Psoas muscle (tissue), 7 donors: ENCODE measurements at regions not wholly inside any gene's neighbourhood (a gene's known extent, or its start where the extent isn't known, plus 50 kb on each side); places are given as distances from the start of the nearest gene placed in this dataset.
"Not testable (repeated sequence)": the region's sequence is repeated elsewhere in the genome, so short reads cannot be mapped to it uniquely, and the experiment has no call there.

ENCODE experiments used
- ATAC-seq, 4 donors: fragments of 200-7000 bp; cut with Tn5 transposase; one replicate each; pipeline ENCODE4 v1.9.1; 2020; ENCODE audit warnings: moderate library complexity in 3 of 4, mild to moderate bottlenecking in 2 of 4
- DNase-seq, 2 donors: peaks; one replicate each; pipeline ENCODE4 v3.0.0-alpha.2; 2020
- H3K27ac ChIP-seq: fragments of 200-600 bp; one replicate; pipeline ENCODE4 v1.8.0; 2022
- H3K27me3 ChIP-seq, 3 donors: fragments of 200-600 bp in 1 of 3; one replicate each; pipeline versions ENCODE4 v1.6.1 to v1.8.0; 2013 to 2022; ENCODE audit warnings: low read length in 2 of 3, mild to moderate bottlenecking in 2 of 3, moderate library complexity in 1 of 3; ENCODE audit not compliant: insufficient read depth in 3 of 3
- H3K36me3 ChIP-seq, 2 donors: fragments of 200-600 bp in 1 of 2; one replicate each; pipeline versions ENCODE4 v1.6.1 to v1.8.0; 2013 to 2022; ENCODE audit warnings: low read depth in 1 of 2, mild to moderate bottlenecking in 1 of 2, moderate library complexity in 1 of 2; ENCODE audit not compliant: insufficient read depth in 1 of 2
- H3K4me1 ChIP-seq: fragments of 200-600 bp; one replicate; pipeline ENCODE4 v1.8.0; 2022
- H3K4me3 ChIP-seq: fragments of 200-600 bp; one replicate; pipeline ENCODE4 v1.8.0; 2022; ENCODE audit warnings: mild to moderate bottlenecking
- H3K9me3 ChIP-seq: fragments of 200-600 bp; one replicate; pipeline ENCODE4 v1.8.0; 2022
- WGBS, 3 donors: extraction: QIAGEN DNeasy Blood & Tissue Kit; methylation state at CpG; one replicate each; pipeline versions ENCODE4 v1.1.6 to v1.1.7; 2013; 5-methylcytosine and 5-hydroxymethylcytosine counted together
- intact Hi-C, 2 donors: fragments of 100-400 bp; cut with DNase I; formaldehyde crosslinking; loops; one replicate each; pipeline versions ENCODE4 v1.11.0 to v1.14.2; 2022
- TF ChIP-seq, protein P1 (sequence below): fragments of 200-600 bp; IDR thresholded peaks from one replicate; pipeline ENCODE4 v1.8.0; 2022; ENCODE audit warnings: antibody characterized with exemption
- donor health status: healthy with polysubstance abuse.
- donor health status: DM: no; HTN: no; CAD: no; lungs with moderate emphysema.
- donor health status: Bipolar disorder and iron deficiency.
- donor health status: healthy.
- donor health status: DM: yes; HTN: yes; CAD: no.
- donor health status: DM: no; HTN: no; CAD: no.
- donor health status: DM: yes; HTN: yes; CAD: no.

DNA sequence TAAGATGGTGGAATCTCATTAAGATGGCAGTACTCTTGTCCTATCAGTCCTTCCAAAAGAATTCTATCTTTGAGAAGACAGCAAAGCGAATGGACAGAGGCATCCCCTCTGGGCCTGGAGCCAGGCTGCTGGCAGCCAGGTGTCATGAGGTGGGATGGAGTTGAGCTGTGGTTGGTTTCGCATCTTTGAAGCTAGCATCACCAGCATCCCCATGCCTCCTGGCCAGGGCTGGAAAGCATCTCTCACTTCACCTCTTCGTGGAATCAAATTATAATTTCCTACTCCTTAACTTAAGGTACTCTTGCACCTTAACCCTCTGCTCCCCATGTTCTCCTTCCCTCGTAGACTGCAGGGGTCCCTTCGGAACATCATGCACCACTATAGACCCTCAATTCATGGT is 248.3 kb downstream of the GADD45G start:
- Histone ChIP-seq H3K36me3 (no peaks in the 10 kb centered on the region), H3K27ac (no peak overlapping the region), H3K4me3 (no peak overlapping the region), H3K27me3 (no peaks in the 10 kb centered on the region), H3K9me3 (no peaks in the 10 kb centered on the region), H3K4me1 (no peaks in the 10 kb centered on the region)
- DNase-seq (no peak), ATAC-seq (no peak)
- intact Hi-C loops: no loop called here
- TF ChIP-seq, protein P1, sequence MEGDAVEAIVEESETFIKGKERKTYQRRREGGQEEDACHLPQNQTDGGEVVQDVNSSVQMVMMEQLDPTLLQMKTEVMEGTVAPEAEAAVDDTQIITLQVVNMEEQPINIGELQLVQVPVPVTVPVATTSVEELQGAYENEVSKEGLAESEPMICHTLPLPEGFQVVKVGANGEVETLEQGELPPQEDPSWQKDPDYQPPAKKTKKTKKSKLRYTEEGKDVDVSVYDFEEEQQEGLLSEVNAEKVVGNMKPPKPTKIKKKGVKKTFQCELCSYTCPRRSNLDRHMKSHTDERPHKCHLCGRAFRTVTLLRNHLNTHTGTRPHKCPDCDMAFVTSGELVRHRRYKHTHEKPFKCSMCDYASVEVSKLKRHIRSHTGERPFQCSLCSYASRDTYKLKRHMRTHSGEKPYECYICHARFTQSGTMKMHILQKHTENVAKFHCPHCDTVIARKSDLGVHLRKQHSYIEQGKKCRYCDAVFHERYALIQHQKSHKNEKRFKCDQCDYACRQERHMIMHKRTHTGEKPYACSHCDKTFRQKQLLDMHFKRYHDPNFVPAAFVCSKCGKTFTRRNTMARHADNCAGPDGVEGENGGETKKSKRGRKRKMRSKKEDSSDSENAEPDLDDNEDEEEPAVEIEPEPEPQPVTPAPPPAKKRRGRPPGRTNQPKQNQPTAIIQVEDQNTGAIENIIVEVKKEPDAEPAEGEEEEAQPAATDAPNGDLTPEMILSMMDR: no peak
- 95 to 97% (median 97%) methylated on average over 5 of the region's 5 CpGs for WGBS, 3 donors

DNA sequence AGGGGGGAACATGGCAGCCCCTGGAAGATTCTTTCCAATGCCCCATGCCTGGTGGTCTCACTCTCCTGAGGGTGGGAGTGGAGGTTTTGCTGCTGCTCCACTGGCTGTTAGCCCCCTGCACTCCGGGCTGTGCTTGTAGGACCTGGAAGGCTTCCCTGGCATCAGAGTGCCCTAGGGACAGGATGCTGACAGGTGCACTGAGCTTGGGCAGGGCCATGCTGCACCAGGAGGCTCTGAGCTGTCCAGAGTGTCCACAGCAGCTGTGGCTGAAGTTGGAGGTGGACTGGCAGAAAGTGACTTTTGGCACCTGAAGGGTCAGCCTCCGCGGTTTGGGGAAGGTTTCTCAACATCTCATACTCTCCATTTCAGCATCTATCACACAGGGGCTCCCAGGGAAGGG is 249.1 kb downstream of the GADD45G start:
- TF ChIP-seq, protein P1: no peak
- no peaks in the 10 kb centered on the region for H3K27me3 ChIP-seq
- no peaks in the 10 kb centered on the region for H3K9me3 ChIP-seq
- no peaks in the 10 kb centered on the region for H3K4me1 ChIP-seq
- WGBS, 3 donors: 34 to 58% (median 38%) methylated on average over 3 of the region's 3 CpGs
- H3K27ac ChIP-seq: no peak overlapping the region
- H3K36me3 ChIP-seq: no peaks in the 10 kb centered on the region
- intact Hi-C loops: no loop called here
- H3K4me3 ChIP-seq: no peak overlapping the region
- no peak for DNase-seq
- ATAC-seq: no peak

DNA sequence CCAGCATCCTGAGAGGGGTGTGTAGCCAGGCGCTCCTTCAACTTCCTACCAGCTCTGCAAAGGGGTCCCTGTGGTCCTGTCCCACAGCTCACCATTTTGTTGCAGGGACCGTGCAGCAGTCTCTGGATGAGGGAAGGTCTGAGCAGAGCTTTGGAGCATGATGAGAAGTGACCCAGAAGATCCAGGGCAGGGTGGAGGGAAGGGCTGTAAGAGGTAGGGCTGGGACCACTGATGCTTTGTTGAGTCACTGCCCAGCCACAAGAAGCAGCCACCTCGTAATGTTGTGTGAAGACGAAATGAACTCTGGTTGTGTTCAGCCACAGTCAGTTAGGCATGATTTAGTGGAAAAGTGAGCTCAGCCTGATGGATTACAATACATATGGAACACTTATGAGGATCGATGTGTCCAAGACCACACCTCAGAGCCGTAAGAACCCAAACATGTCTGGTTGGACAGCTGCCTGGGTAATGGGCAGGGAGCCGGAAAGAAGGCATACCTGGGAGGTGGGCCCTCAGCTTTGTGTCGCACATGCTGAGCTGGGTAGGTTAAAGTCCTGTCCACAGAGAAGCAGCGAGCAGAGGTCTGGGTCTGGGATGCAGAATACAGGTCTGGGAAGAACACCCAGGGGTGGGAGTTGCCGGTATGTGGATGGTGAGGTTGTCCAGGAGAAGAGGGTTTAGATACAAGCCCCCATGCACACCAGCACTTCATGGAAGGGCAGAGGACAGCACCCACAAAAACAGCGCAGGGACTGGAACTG is 250.1 kb downstream of the GADD45G start:
- no peaks in the 10 kb centered on the region for H3K9me3 ChIP-seq
- no peak overlapping the region for H3K4me3 ChIP-seq
- no peak for DNase-seq
- no peaks in the 10 kb centered on the region for H3K36me3 ChIP-seq
- no peaks in the 10 kb centered on the region for H3K27me3 ChIP-seq
- 86 to 97% (median 86%) methylated on average over 11 of the region's 11 CpGs for WGBS, 3 donors
- TF ChIP-seq, protein P1: no peak
- no peaks in the 10 kb centered on the region for H3K4me1 ChIP-seq
- no peak overlapping the region for H3K27ac ChIP-seq
- intact Hi-C loops: no loop called here
- ATAC-seq: no peak

DNA sequence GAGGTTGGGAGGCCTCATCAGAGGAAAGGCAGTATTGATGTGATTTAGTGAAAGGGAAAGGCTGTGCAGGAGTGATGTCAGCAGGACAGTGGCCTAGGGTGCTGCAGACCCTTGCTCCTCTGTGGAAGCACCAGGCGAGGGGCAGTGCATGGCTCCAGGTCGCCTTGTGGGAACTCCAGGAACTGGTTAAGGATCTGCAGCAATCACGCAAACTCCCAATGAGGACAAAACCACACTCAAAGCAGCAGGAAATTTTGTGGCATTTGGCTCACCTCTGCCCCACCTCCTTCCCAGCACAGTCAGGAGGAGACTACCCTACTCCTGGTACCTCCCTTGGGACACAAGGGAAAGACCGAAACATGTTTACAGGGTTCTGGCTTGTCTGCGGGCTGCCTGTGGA is 251.5 kb downstream of the GADD45G start:
- WGBS, 3 donors: 91 to 97% (median 97%) methylated on average over 5 of the region's 5 CpGs
- DNase-seq, H3K27me3 ChIP-seq, H3K4me1 ChIP-seq, H3K4me3 ChIP-seq, intact Hi-C loops, H3K27ac ChIP-seq, H3K9me3 ChIP-seq, ATAC-seq, H3K36me3 ChIP-seq: not testable (repeated sequence)

DNA sequence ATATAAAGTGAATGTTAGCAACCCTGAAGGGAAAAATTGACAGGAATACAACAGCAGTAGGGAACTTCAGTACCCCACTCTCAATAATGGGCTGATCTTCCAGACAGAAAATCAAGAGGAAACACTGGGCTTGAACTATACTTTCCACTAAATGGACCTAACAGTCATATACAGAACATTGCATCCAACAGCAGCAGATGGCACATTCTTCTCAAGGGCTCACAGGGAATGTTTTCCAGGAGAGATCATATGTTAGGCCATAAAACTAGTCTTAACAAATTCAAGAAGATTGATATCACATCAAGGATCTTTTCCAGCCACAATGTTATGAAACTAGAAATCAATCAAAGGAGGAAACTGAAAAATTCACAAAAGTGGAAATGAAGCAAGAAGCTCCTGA is 252.1 kb downstream of the GADD45G start:
- H3K4me3 ChIP-seq, H3K27me3 ChIP-seq, intact Hi-C loops, H3K36me3 ChIP-seq, ATAC-seq, H3K27ac ChIP-seq, DNase-seq, H3K9me3 ChIP-seq, H3K4me1 ChIP-seq: not testable (repeated sequence)

DNA sequence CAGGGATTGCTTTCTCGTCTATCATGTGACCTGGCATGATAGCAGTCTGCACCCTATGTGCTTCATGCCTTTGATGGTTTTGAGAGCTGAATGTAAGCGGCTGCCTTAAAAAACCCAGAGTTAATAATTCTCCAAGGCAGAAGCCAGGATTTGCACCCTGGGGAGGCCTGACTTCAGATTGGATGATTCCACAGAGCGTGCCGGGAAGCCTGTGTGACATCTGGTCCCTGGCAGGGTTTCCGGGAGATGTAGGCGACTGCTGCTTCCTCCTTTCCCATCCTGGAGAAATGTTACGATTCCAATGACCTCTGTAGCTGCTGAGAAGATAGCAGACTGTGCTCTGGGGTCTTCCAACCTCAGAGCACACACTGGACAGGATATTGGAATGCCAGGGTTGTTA is 255.0 kb downstream of the GADD45G start:
- H3K4me1 ChIP-seq, H3K27ac ChIP-seq, H3K27me3 ChIP-seq, H3K9me3 ChIP-seq, H3K4me3 ChIP-seq, H3K36me3 ChIP-seq, DNase-seq, intact Hi-C loops, ATAC-seq: not testable (repeated sequence)
- 49 to 55% (median 55%) methylated on average over 7 of the region's 7 CpGs for WGBS, 3 donors

DNA sequence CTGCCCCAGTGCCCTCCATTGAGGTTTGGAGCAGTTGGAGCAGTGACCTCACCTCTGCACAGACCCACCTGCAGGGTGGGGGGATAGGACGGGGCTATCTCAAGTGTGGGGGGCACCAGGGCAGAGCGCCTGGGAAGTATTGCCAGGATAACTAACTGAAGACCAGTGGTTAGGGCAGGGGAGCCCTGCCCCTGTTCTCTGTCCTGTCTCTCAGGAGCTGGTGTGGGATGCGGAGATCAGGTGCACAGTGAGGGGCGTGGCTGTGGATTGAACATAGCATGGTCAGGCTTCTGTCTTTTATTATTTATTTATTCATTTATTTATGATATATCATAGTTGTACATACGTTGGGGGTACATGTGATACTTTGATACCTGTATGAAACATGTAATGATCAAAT is 256.6 kb downstream of the GADD45G start:
- H3K27me3 ChIP-seq, intact Hi-C loops, H3K9me3 ChIP-seq, H3K36me3 ChIP-seq, DNase-seq, H3K27ac ChIP-seq, ATAC-seq, H3K4me1 ChIP-seq, H3K4me3 ChIP-seq: not testable (repeated sequence)
- 97 to 98% (median 97%) methylated on average over 5 of the region's 5 CpGs for WGBS, 3 donors
